HK-2 (cell line): ENCODE measurements at regions not wholly inside any gene's neighbourhood (a gene's known extent, or its start where the extent isn't known, plus 50 kb on each side); places are given as distances from the start of the nearest gene placed in this dataset.
A peak's percentile ranks its signal among the peaks of the same experiment; 100 is the strongest.
"Not testable (repeated sequence)": the region's sequence is repeated elsewhere in the genome, so short reads cannot be mapped to it uniquely, and the experiment has no call there.

Experiments used
- DNase-seq: peaks from one replicate; pipeline ENCODE4 v3.0.0-alpha.2; 2018; ENCODE audit not compliant: unreplicated experiment

- DNase-seq = no peak
Observed at GRCh38 chr10:120110196-120110595, 217.7 kb downstream of the SEC23IP start.

- no peak for DNase-seq
Observed at GRCh38 chr10:120111628-120112027, 219.1 kb downstream of the SEC23IP start.

GRCh38 chr10:120112809-120113208 is 220.3 kb downstream of the SEC23IP start:
- no peak for DNase-seq

GRCh38 chr10:120115959-120116358 is 223.4 kb downstream of the SEC23IP start:
- no peak for DNase-seq

- DNase-seq = no peak
Observed at GRCh38 chr10:120121768-120122167, 229.2 kb downstream of the SEC23IP start.

GRCh38 chr10:120131183-120131582 is 238.7 kb downstream of the SEC23IP start:
- peak; percentile 7 for DNase-seq

- DNase-seq = no peak
Observed at GRCh38 chr10:120132811-120133210, 240.3 kb downstream of the SEC23IP start.

- no peak for DNase-seq
Observed at GRCh38 chr10:120138689-120139088, 246.2 kb downstream of the SEC23IP start.

GRCh38 chr10:120145107-120145506 is 252.6 kb downstream of the SEC23IP start:
- no peak for DNase-seq

GRCh38 chr10:120156614-120157274 is 264.2 kb downstream of the SEC23IP start:
- DNase-seq = no peak

GRCh38 chr10:120161111-120161510 is 268.6 kb downstream of the SEC23IP start:
- no peak for DNase-seq

GRCh38 chr10:120162471-120162870 is 269.9 kb downstream of the SEC23IP start:
- no peak for DNase-seq

- DNase-seq = peak; percentile 35
Observed at GRCh38 chr10:120172356-120172755, 279.8 kb downstream of the SEC23IP start.

GRCh38 chr10:120174491-120174890 is 282.0 kb downstream of the SEC23IP start:
- DNase-seq = no peak

GRCh38 chr10:120177330-120177729 is 279.7 kb upstream of the PLPP4 start:
- no peak for DNase-seq

- no peak for DNase-seq
Observed at GRCh38 chr10:120180160-120180559, 276.9 kb upstream of the PLPP4 start.

- DNase-seq = no peak
Observed at GRCh38 chr10:120181154-120181553, 275.9 kb upstream of the PLPP4 start.

GRCh38 chr10:120182431-120182830 is 274.6 kb upstream of the PLPP4 start:
- DNase-seq = no peak

- DNase-seq = no peak
Observed at GRCh38 chr10:120183546-120183945, 273.5 kb upstream of the PLPP4 start.

GRCh38 chr10:120184547-120185337 is 272.3 kb upstream of the PLPP4 start:
- DNase-seq = no peak

- no peak for DNase-seq
Observed at GRCh38 chr10:120186506-120186905, 270.5 kb upstream of the PLPP4 start.

- not testable (repeated sequence) for DNase-seq
Observed at GRCh38 chr10:120187168-120187567, 269.9 kb upstream of the PLPP4 start.

GRCh38 chr10:120188950-120189349 is 268.1 kb upstream of the PLPP4 start:
- DNase-seq = no peak
